Hepatocyte (in vitro differentiated cells): ENCODE measurements at regions not wholly inside any gene's neighbourhood (a gene's known extent, or its start where the extent isn't known, plus 50 kb on each side); places are given as distances from the start of the nearest gene placed in this dataset.

Experiments used
- EZH2 ChIP-seq: fragments of 200-600 bp; sonication (generic); IDR thresholded peaks from 2 replicates; pipeline ENCODE4 v1.6.1; 2016; ENCODE audit warnings: antibody characterized with exemption, mild to moderate bottlenecking, borderline replicate concordance
- EZH2phosphoT487 ChIP-seq: fragments of 200-600 bp; sonication (generic); IDR thresholded peaks from one replicate; pipeline ENCODE4 v1.6.1; 2018; ENCODE audit warnings: antibody characterized with exemption, mild to moderate bottlenecking, low read depth, moderate library complexity; ENCODE audit not compliant: unreplicated experiment, severe bottlenecking
- TF ChIP-seq, protein P1 (sequence below): fragments of 200-600 bp; sonication (generic); IDR thresholded peaks from 2 replicates; pipeline ENCODE4 v1.5.1; 2016; ENCODE audit warnings: antibody characterized with exemption, mild to moderate bottlenecking; ENCODE audit not compliant: poor library complexity

GRCh38 chrX:95996294-95996693 lies 688.3 kb upstream of the DIAPH2 start:
- TF ChIP-seq EZH2 (no peak), EZH2phosphoT487 (no peak)
- TF ChIP-seq, protein P1, sequence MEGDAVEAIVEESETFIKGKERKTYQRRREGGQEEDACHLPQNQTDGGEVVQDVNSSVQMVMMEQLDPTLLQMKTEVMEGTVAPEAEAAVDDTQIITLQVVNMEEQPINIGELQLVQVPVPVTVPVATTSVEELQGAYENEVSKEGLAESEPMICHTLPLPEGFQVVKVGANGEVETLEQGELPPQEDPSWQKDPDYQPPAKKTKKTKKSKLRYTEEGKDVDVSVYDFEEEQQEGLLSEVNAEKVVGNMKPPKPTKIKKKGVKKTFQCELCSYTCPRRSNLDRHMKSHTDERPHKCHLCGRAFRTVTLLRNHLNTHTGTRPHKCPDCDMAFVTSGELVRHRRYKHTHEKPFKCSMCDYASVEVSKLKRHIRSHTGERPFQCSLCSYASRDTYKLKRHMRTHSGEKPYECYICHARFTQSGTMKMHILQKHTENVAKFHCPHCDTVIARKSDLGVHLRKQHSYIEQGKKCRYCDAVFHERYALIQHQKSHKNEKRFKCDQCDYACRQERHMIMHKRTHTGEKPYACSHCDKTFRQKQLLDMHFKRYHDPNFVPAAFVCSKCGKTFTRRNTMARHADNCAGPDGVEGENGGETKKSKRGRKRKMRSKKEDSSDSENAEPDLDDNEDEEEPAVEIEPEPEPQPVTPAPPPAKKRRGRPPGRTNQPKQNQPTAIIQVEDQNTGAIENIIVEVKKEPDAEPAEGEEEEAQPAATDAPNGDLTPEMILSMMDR = no peak
